Renal pelvis (tissue), 1 donor: ENCODE measurements at regions not wholly inside any gene's neighbourhood (a gene's known extent, or its start where the extent isn't known, plus 50 kb on each side); places are given as distances from the start of the nearest gene placed in this dataset.
A peak's percentile ranks its signal among the peaks of the same experiment; 100 is the strongest.
"Not testable (repeated sequence)": the region's sequence is repeated elsewhere in the genome, so short reads cannot be mapped to it uniquely, and the experiment has no call there.

ENCODE experiments used
- DNase-seq: peaks from one replicate; pipeline ENCODE4 v3.0.0-alpha.2; 2013

DNA sequence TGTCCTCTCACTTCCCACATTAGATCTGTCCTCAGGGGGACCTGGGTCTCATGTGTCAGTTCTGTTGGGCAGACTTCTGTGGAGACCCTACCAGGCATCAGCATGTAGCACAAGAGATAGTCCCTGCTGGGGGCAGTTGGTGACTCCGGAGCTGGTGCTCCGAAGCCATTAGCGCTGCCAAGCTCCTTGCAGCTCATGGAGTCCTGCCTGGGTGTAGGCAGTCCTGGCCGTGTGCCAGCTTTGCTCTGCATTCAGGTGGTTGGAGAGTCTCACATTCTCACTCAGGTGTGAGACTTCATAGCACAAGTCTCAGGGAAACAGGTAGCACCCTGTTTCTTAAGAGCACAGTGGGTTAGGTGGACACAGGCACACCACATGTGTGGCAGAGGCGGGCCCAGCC, 202.3 kb downstream of the LIPI start:
- not testable (repeated sequence) for DNase-seq

DNA sequence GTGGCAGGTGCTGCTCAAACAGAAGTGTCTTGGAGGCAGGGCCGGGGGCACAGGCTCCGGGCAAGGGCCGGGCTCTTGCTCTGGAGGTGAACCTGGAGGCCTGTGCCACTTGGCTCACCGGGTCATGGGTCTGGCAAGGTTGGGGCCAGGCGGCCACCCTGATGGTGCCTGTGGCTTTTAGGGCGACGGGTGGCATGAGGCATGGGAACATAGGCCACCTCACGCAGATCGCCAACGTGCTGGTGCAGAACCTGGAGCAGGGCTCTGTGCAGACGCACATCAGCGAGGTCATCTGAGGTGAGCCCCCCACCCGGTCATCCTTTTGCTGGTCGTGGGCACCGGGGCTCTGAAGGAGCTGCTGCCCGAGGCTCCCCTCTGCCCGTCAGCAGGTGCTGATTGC, 202.7 kb downstream of the LIPI start:
- DNase-seq: not testable (repeated sequence)

DNA sequence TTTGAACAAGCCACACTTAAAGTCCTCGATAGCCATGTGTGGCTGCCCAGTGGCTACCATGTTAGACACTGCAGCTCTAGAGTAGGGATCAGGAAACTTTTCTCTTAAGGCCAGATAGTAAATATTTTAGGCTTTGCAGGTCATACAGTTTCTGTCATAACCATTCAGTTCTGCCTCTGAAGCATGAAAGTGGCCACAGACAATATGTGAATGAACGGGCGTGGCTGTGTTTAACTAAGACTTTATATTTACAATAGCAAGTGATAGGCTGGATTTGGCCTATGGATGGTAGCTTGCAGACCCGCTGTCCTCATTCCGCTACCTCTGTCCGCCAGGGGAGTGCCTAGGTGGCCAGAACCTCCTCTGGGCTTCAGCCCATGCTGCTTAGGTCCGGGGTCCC, 204.6 kb downstream of the LIPI start:
- DNase-seq: not testable (repeated sequence)

DNA sequence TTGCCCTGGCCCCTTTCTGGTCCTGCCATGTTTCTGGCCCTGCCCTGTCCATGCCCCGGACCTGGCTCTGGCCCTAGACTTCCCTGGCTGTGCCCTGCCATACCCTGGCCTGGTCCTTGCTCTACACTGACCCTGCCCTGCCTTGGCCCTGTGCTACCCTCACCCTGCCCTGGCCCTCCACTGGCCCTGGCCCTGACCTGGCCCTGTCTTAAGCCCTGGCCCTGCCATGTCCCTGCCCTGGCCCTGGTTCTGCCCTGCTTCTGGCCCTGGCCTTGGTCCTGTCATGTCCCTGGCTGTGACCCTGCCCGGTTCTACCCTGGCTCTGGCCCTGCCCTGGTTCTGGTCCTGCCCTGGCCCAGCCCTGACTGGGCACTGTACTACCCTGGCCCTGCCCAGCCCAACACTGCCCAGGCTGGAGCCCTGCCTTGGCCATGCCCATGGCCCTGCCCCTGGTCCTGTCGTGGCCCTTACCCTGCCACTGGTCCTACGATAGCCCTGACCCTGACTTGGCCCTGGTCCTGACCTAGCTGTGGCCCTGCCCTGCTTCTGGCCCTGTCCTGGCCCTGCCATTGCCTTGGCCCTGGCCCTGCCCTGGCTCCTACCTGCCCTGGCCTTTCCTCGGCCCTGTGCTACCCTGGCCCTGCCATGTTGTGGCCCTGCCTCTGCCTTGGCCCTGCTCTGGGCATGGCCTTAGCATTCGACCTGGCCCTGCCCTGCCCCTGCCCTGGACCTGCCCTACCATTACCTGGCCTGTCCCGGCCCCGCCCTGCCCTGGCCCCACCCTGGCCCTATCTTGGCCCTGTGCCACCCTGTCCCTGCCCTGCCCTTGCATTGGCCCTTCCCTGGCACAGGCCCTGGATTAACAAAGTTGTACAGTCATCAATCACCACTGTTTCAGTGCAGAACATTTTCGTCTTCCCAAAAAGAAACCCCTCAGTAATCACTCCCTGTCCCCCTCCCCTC, 223.5 kb downstream of the LIPI start:
- not testable (repeated sequence) for DNase-seq

DNA sequence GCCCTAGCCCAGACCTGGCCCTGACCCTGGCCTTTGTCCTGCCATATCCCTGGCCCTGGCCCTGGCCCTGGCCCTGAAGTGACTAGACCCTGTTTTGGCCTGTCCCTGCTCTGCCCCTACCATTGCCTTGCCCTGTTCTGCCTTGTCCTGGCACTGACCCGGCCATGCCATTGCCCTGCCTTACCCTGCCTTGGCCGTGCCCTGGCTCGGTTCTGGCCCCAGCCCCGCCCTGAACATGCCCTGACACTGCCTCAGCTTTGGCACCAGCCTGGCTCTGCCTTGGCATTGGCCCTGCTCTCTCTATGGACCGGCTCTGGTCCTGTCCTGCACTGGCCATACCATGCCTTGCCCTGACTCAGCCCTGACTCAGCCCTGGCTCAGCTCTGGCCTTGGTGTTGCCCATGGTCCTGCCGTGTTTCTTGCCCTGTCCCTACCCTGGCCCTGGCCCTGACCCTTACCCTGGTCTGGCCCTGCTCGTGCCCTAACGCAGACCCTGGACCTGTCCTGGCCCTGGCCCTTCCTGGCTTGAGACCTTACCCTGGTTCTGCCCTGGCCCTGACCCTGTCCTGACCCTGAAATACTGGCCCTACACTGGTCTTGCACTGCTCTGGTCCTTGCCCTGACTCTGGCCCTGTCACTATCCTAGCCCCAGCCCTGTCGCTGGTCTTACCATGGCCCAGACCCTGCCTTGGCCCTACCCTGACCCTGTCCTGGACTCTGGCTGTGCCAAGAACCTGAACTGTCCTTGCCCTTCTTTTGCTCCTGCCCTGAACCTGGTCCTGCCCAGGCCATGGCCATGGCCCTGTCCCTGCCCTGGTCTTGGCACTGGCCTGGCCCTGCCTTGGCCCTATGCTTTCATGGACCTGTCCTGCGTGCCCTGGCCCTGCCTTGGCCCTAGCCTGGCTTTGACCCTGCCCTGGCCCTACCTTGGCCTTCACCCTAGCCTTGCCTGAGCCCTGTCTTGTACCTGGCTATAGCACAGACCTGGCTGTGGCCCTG, 224.6 kb downstream of the LIPI start:
- not testable (repeated sequence) for DNase-seq

DNA sequence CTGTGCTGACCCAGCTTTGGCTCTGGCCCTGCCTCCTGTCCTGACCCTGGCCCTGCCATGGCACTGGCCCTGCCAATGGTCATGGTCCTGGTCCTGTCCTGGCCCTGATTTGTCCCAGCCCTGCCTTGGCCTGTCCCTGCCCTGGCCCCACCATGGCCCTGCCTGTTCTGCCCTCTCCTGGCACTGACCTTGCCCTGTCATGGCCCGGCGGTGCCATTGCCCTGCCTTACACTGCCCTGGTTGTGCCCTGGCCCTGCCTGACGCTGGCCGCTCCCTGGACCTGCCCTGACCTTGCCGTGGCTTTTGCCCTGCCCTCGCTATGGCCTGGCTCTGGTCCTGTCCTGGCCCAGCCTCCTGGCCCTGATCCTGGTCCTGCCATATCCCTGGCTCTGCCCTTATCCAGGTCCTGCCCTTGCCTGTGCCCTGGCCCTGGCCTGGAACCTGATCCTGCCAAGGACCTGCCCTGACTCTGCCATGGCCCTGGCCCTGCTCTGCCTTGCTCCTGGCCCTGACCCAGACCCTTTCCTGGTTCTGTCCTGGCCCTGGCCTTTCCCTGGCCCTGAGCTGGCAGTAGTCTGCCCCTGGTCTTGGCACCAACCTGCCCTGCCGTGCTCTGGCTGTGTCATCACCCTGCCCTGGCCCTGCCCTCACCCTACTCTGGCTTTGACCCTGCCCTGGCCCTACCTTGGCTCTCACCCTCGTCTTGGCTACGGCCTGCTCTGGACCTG, 225.5 kb downstream of the LIPI start:
- DNase-seq: not testable (repeated sequence)

DNA sequence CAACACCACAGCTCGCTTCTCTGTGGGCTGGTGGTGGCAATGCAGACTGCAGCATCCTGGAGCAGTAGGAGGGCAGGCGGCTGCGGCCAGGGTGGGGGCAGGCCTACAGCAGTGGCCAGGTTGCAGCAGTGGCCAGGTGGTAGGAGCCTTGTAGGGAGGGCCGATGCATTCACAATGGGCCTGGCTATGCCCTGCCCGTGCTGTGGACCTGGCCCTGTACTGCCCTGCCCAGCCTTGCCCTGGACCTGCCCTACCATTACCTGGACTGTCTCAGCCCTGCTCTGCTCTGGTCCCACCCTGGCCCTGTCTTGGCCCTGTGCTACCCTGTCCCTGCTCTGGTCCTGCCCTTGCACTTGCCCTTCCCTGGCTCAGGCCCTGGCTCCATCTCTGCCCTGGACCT, 226.0 kb downstream of the LIPI start:
- not testable (repeated sequence) for DNase-seq

DNA sequence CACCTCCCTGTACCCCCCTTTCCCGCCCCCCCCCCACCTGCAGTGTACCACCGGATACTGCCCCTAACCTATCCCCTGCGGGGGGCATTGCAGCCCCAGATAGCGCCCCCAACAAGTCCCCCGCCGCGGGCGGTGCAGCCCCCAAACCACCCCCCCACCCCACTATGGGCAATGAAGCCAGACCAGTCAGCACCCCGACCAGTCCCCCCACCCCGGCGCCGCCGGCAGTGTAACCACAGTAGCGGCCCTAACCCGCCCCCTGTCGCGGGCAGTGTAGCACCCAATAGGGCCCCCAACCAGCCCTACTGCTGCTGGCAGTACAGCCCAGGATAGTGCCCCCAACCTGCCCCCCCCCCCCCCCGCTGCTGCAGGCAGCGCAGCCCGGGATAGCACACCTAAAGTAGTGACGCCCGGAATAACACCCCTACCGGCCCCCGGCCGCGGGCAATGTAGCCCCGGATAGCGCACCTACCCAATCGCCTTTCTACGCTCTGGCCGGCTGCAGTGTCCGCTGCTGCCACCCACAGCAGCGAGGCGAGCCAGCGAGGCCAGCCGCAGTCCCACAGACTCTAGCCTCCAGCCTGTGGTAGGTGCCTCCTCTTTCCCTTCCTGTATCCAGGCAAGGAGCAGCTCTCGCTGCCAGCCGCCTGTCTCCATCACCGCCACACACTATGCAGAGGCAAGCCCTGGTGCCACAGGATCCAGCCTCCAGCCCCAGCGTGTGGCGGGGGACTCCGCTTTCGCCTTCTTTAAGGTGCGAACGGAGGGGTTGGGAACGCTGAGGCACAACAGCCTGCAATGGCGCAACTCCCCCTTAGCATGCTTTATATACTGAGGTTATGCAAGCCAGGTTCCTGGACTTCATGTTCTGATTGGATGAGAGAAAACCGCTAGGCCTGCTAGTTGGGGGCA, 229.3 kb downstream of the LIPI start:
- not testable (repeated sequence) for DNase-seq

DNA sequence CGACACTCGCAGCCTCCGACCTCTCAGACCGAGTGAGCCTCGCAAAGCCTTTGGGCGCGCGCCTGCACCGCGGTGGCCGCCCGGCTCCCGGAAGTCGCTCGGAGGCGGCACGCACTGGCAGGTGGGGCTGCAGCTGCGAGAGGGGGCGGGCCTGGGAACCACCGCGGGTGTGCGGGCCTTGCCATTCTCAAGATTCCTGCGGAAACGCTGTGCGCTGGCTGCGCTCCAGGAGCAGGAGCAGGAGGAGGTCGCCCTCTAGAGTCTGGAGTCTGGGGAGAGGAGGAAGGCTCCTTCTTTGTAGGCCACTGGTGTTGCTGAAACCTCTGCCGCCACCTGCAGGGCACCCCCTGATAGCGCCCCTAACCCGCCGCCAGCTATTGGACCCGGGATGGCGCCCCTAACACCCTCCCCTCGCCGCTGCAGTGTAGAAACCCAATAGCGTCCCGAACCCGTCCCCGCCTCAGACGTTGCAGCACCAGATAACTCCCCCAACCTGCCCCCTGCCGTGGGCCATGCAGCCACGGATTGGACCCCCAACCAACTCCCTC, 230.6 kb downstream of the LIPI start:
- peak; percentile 11 for DNase-seq

DNA sequence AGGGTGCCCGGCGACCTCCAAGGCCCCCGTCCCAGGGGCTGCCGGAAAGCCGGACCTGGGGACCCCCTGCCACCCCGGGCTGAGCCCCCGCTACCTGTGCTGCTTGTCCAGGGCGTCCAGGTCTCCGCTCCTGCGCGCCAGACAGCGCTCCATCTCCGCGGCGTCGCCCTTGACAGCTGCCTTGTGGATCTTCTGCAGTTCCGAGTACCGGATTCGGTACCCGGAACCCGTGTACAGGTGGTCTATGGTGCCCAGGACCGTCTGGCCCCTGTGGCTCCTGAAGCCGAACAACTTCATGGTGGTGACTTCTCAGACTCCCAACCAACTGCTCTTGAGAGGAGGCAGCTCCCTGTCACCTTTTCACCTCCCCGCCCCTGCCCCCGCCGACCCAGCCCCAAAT, 231.1 kb downstream of the LIPI start:
- DNase-seq: not testable (repeated sequence)

DNA sequence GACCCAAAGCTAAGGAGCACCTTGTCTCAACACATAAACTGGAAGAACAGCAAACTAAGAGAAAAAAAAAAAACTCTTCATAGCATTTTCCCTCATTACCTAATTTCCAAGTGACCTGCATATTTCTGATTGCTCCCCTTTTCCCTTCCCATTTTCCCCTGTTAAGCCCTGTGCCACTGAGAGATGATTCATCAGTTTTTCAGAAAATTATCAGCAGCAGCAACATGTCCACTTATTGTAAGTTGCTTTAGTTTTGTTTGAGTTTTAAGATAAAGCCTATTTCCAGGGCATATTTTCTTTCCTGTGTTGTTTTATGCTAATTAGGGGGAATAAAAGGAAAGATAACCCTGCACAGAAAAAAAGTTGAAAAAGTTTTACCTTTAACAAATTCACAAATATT, 236.2 kb downstream of the LIPI start:
- not testable (repeated sequence) for DNase-seq

DNA sequence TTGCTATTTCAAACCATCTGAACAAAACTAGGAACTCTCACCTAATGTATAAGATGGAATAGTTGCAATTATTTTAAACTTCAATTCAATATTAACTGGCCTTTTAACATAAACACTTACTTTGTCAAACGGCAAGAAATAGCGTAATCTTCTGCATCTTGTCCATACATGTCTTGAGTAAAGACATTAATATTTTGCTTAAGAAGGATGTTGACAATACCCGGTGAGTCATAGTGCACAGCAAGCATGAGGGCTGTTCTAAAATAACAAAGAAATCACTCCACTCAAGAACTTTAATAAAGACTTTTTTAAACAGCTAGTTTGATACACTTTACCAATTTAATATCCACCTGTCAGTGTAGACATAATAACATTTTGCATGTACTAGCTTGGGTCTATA, 240.9 kb downstream of the LIPI start:
- not testable (repeated sequence) for DNase-seq

DNA sequence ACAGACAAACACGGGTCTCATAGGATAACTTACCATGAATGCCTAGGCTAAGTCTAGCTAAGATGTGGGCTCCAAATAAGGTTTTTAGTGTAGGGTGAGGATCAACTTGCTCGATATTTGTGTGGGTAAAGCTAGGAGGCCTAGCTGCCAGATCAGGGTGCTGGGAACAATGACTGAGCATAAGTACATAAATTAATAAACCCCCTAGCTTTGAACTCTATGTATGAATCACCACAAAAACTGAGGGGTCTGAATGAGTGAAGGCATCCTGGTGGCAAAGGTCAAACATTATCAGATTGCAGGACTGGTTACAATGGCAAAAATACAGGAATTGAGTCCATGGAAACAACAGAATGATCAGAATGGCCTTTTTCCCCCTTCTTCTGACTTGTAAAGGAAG, 241.8 kb downstream of the LIPI start:
- not testable (repeated sequence) for DNase-seq

DNA sequence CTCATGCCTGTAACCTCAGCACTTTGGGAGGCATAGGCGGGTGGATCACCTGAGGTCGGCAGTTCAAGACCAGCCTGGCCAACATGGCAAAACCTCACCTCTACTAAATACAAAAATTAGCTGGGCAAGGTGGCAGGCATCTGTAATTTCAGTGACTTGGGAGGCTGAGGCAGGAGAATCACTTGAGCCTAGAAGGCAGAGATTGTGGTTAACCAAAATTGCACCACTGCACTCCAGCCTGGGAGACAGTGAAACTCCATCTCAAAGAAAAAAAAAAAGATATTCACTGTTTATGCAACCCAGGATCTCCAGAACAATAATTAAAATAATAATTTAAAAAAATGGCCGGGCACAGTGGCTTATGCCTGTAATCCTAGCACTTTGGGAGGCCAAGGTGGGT, 247.5 kb downstream of the LIPI start:
- not testable (repeated sequence) for DNase-seq

DNA sequence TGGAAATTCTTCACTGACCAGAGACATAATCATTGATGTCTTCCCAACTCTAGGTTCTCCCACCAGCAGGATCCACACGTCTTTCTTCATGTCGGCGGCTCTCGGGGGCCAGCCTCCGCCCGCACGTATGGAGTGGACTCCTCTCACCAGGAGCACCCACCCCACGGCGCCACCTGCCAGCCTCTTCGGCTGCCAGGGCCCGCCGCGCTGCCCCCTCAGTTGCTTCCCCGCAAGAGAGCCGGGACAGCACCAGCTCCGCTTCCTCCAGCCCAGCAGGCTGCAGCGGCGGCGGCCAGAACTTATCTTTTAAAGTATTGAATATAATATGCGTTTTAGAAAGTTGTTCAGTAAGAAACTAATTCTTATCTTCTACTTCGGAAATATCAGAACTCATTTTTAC, 273.5 kb downstream of the LIPI start:
- no peak for DNase-seq

DNA sequence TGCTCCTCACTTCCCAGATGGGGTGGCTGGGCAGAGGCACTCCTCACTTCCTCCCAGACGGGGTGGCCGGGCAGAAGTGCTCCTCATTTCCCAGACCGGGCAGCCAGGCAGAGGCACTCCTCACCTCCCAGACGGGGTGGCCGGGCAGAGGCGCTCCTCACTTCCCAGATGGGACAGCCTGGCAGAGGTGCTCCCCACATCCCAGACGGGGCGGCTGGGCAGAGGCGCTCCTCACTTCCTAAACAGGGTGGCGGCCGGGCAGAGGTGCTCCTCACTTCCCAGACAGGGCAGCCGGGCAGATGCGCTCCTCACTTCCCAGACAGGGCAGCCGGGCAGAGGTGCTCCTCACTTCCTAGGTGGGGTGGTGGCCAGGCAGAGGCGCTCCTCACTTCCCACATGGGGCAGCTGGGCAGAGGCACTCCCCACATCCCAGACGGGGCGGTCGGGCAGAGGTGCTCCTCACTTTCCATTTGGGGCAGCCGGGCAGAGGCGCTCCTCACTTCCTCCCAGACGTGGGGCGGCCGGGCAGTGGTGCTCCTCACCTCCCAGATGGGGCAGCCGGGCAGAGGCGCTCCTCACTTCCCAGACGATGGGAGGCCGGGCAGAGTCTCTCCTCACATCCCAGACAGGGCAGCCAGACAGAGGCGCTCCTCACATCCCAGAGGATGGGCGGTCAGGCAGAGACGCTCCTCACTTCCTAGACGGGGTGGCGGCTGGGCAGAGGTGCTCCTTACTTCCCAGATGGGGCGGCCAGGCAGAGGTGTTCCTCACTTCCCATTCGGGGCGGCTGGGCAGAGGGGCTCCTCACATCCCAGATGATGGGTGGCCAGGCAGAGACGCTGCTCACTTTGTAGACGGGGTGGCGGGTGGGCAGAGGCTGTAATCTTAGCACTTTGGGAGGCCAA, 274.5 kb downstream of the LIPI start:
- not testable (repeated sequence) for DNase-seq

DNA sequence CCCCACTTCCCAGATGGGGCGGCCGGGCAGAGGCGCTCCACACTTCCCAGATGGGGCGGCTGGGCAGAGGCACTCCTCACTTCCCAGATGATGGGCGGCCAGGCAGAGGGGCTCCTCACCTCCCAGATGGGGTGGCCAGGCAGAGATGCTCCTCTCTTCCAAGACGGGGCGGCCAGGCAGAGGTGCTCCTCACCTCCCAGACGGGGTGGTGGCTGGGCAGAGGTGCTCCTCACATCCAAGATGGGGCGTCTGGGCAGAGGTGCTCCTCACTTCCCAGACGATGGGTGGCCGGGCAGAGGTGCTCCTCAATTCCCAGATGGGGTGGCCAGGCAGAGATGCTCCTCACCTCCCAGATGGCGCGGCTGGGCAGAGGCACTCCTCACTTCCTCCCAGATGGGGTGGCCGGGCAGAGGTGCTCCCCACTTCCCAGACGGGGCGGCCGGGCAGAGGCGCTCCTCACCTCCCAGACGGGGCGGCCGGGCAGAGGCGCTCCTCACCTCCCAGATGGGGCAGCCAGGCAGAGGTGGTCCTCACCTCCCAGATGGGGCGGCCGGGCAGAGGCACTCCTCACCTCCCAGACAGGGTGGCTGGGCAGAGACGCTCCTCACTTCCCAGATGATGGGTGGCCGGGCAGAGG, 275.2 kb downstream of the LIPI start:
- not testable (repeated sequence) for DNase-seq

DNA sequence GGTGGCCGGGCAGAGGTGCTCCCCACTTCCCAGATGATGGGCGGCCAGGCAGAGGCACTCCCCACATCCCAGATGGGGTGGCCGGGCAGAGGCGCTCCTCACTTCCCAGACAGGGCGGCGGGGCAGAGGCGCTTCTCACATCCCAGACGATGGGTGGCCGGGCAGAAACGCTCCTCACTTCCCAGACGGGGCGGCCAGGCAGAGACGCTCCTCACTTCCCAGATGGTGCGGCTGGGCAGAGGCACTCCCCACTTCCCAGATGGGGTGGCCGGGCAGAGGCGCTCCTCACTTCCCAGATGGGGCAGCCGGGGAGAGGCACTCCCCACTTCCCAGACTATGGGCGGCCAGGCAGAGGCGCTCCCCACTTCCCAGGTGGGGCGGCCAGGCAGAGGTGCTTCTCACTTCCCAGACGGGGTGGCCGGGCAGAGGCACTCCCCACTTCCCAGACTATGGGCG, 275.8 kb downstream of the LIPI start:
- not testable (repeated sequence) for DNase-seq
